ENCODE measurements at regions not wholly inside any gene's neighbourhood (a gene's known extent, or its start where the extent isn't known, plus 50 kb on each side); places are given as distances from the start of the nearest gene placed in this dataset.
"Not testable (repeated sequence)": the region's sequence is repeated elsewhere in the genome, so short reads cannot be mapped to it uniquely, and the experiment has no call there.

GRCh38 chr1:206378506-206378905, 91.8 kb upstream of the IKBKE start:
- TF ChIP-seq EZH2 (IDR thresholded peaks at IDR 0.05; ENCODE audit: low read depth); CTCF (conservative IDR thresholded peaks at IDR 0.05): not testable (repeated sequence)

Measured in PC-9 (cell line).